HG03469 (cell line): ENCODE measurements at regions not wholly inside any gene's neighbourhood (a gene's known extent, or its start where the extent isn't known, plus 50 kb on each side); places are given as distances from the start of the nearest gene placed in this dataset.

Experiments
- ATAC-seq: cut with Tn5 transposase; IDR thresholded peaks from one replicate; pipeline ENCODE4 v1.9.1; 2021; ENCODE audit warnings: mild to moderate bottlenecking, moderate library complexity, moderate number of reproducible peaks; ENCODE audit not compliant: unreplicated experiment

DNA sequence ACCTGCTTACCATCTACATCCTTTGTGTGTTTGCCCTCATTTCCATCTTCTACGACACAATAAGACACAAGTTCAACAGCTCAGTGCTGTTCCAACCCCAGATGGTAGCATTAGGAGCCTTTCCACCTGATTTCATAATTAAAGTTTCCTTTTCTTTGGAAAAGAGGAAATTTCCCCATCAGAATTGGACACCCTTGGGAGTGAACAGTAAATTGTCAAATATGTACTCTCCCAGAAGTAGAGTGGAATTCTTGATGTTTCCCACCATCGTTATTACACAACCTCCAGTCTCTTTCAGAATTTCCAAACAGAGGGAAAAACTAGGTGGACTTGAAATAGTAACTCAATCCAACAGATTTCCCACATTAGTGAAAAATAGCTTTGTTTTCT is 337.6 kb upstream of the OR4E1 start:
- ATAC-seq: no peak

GRCh38 chr14:22010545-22011252 is 337.1 kb upstream of the OR4E1 start:
- ATAC-seq: no peak

DNA sequence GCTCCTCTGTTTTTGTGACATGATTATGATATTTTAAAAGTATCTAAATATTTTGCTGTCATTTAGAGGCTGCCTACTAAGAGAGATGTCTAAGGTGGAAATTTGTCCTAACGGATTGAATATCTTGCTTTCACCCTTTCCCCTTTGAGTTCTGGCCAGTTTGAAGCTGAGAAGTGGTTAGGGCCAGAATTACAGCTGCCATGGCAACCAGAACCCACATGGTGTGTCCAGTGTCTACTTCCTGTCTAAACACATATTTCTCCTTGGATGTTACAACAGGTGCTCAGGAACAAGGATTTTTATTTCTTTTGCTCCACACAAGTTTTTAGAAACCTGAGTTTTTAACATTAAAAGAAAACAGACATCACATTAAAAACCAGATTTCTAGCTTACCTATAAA is 335.1 kb upstream of the OR4E1 start:
- no peak for ATAC-seq

DNA sequence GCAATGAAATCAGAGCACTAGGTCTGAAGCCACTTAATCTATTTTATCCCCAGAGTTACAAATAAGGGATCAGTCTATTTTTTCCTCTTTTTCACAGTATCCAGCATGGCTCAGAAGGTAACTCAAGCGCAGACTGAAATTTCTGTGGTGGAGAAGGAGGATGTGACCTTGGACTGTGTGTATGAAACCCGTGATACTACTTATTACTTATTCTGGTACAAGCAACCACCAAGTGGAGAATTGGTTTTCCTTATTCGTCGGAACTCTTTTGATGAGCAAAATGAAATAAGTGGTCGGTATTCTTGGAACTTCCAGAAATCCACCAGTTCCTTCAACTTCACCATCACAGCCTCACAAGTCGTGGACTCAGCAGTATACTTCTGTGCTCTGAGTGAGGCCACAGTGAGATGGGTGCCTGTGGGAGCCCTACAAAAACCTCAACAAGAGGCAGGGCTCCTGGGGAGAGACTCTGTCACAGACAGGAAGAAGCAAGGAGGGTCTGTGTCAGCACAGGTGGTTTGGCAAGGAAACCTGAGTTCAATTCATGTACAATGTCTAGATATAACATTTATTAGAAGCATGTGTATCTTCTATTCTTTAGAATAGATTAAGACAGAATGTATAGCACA is 334.3 kb upstream of the OR4E1 start:
- no peak for ATAC-seq

DNA sequence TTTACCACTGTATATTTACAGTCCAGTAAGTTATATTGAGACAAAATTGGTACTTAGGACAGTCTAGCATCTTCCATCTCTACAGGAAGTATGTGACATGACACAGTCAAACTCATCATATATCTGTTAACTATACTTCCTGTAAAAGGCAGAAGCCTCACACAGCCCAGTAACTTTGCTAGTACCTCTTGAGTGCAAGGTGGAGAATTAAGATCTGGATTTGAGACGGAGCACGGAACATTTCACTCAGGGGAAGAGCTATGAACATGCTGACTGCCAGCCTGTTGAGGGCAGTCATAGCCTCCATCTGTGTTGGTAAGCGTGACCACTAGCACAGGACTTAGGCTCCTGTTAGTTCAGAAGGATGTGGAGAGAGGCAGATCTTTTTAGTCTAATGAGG is 333.7 kb upstream of the OR4E1 start:
- no peak for ATAC-seq

DNA sequence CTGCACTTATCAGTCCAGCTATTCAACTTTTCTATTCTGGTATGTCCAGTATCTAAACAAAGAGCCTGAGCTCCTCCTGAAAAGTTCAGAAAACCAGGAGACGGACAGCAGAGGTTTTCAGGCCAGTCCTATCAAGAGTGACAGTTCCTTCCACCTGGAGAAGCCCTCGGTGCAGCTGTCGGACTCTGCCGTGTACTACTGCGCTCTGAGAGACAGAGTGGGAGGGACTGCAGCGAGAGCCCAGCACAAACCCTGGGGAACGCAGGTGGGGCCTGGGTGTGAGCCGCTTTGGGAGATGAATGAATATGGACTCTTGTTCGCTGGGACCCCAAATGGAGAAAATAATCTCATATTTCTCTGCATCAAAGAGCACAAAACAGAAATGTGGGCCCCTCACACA is 329.8 kb upstream of the OR4E1 start:
- no peak for ATAC-seq

- no peak for ATAC-seq
Observed at GRCh38 chr14:22002860-22003284, 329.3 kb upstream of the OR4E1 start.

DNA sequence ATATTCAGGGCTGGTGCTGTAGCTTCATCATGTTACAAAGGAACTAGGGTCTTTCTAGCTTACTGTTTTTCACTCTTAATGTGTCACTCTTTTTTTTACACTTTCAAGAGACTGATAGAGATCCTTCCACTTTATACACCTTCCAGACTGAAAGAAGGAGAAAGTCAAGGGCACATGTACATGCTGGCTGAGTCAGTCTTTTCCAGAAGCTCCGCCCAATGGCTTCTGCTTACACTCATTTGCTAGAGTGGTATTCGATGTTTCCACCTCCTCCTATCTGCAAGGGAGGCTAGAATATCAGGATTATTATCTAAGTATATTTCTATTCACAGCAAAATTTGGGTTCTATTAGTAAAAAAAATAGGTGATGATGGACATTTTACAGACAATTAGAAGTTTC is 325.8 kb upstream of the OR4E1 start:
- ATAC-seq: no peak

- no peak for ATAC-seq
Observed at GRCh38 chr14:21997300-21997699, 323.7 kb upstream of the OR4E1 start.

GRCh38 chr14:21995332-21995731 is 321.7 kb upstream of the OR4E1 start:
- no peak for ATAC-seq

DNA sequence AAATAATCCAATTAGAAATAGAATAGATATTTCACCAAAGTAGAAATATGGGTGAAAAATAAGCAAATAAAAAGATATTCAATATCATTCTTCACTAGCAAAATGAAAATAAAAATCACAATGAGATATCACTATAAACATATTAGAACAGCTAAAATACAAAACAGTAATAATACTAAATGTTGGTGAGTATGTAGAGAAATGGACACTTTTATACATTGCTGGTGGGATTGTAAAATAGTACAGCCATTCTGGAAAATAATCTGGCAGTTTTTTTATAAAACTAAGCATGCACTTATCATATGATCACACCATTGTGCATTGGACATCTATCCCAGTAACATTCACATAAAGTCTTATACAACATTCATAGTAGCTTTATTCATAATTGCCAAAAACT is 320.2 kb upstream of the OR4E1 start:
- ATAC-seq: no peak

DNA sequence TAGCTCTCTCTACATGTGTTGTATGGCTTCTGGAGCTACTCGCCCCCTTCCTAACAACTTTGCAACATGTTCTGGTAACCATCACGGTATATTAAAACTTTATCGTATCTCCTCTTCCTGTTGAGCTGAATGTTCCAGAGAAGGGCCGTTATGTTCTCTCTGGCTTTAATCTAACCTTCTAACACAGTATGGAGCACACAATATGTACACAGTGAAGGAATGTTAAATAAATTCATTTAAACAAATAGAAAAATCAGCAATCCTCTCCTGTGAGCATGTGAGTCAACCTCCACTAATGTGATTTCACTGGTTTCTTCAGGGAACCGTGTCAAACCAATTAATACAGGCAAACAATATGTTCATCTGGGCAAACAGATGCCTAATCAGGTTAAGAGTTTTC is 319.5 kb upstream of the OR4E1 start:
- no peak for ATAC-seq

DNA sequence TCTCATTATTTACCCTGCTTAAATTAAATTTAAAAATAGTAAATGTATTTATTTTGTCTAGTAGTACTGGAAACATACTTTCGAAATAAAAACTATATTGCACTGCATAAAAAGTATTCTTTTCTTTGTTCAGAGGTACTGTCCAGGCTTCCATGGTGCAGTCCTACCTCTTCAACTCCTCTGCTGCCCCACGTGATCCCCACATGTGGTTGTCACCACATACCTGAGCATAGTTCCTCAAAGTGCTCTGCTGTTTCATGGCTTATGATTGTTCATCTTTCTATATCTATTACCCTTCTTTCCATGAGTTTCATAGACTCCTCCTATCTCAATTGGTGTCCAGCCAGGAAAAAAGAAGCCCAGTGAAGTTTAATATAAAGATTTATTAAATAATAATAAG is 317.5 kb upstream of the OR4E1 start:
- no peak for ATAC-seq

GRCh38 chr14:21990116-21990515 is 316.5 kb upstream of the OR4E1 start:
- no peak for ATAC-seq

DNA sequence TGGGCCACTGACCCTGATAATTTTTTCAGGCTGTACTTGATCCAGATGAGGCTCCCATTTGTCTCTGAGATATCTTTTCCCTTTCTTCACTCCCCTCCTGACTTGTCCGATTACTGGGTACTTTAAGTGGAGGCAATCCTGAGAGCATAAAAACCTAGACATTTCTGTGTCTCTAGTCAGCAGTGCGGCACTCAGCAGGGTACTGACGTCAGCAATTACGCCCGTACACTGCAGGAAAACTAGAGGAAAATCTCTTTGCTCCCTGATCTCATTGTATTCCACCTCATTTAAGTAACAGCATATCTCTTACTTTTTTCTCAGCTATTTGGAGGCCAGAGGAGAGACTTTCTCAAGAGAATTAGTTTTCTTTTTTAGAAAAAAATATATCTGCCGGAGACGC is 315.5 kb upstream of the OR4E1 start:
- ATAC-seq: no peak

DNA sequence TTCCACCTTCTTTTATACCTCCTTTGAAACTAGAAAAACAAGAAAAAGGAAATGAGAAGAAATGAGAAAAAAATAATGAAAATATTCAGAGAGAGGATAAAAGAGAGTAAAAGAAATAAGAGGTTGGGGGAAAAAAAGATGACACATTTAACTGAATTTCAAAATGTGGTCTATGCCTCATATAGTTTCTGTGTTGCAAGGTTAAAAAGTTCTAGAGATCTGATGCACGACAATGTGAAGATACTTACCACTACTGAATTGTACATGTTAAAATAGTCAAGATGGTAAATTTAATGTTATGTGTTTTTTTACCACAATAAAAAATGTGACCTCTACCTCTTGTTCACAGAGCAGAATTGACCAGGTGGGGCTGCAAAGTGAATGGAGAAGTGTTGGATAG is 314.8 kb upstream of the OR4E1 start:
- ATAC-seq: no peak

DNA sequence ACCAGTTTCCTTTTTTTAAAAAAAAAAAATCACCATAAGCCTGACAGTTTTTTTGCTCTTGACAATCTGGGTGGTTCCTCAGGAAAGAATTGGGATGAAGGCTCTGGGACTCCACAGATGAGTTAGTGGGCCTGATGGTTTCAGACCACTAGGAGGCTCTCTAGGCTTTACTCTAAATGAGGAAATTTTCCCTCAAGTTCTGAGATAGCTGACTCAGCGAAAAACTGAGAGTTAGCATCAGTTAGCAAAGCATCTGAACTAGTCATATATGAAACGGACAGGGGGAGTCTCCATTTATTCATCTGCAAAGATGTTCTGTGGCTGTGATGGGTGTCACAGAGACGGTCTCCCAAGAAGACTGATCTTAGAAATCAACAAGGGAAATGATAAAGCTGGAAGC is 314.3 kb upstream of the OR4E1 start:
- no peak for ATAC-seq

DNA sequence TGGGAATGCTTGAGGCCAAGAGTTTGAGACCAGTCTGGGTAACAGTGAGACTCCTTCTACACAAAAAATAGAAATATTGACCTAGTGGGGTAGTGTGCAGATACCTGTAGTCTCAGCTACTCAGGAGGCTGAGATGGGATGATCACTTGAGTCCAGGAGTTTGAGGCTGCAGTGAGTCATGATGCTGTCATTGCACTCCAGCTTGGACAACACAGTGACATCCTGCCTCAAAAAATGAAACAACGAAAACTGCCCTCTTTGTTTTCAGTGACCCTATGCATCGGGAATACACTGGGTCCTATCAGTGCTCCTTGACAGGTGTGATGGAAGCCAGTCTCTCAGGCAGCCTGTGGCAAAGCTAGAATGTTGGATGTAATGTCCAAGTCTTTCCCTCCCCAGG is 311.5 kb upstream of the OR4E1 start:
- ATAC-seq: no peak

DNA sequence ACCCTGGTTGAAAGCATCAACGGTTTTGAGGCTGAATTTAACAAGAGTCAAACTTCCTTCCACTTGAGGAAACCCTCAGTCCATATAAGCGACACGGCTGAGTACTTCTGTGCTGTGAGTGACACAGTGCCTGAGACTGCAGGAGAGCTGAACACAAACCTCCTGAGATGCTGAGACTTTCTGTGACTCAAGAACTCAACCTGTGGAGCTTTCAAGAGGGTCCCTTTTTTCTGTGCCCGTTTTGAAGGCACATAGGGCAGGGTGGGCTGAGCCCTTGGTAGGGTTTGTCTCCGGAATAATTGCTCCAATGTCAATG is 305.3 kb upstream of the OR4E1 start:
- no peak for ATAC-seq

DNA sequence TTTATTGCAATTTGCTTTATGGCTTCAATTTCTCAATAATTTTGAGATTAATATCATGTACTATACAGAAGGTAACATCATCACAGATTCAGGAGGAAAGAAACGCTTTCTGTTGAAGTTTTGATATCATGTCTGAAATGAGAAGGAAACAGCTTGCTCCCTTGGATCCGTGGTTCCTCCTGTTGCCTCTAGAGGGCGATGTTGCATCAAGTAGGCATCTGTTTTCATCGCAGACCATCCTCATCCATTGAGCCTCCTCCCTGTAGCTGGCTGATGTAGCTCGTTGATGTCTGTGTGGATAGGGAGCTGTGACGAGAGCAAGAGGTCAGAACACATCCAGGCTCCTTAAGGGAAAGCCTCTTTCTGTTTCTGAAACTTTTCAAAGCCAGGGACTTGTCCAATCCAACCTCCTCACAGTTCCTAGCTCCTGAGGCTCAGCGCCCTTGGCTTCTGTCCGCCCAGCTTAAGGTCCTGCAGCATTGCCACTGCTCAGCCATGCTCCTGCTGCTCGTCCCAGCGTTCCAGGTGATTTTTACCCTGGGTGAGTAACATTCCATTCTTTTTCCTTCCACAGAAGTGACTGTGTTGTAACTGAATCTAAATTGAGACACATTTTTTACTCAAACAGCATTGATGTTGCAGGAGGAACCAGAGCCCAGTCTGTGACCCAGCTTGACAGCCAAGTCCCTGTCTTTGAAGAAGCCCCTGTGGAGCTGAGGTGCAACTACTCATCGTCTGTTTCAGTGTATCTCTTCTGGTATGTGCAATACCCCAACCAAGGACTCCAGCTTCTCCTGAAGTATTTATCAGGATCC is 304.8 kb upstream of the OR4E1 start:
- ATAC-seq: no peak

DNA sequence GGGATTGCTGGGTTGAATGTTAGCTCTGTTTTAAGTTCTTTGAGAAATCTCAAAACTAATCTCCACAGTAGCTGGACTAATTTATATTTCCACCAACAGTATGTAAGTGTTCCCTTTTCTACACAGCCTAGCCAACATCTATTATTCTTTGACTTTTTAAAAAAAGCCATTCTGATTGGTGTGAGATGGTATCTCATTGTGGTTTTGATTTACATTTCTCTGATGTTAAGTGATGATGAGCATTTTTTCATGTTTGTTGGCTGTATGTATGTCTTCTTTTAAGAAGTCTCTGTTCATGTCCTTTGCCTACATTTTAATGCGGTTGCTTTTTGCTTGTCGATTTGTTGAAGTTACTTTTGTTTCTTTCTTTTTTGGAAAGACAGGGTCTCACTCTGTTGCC is 301.1 kb upstream of the OR4E1 start:
- no peak for ATAC-seq

- ATAC-seq: no peak
Observed at GRCh38 chr14:21965042-21965441, 291.4 kb upstream of the OR4E1 start.
